HUES64 (cell line): ENCODE measurements at regions not wholly inside any gene's neighbourhood (a gene's known extent, or its start where the extent isn't known, plus 50 kb on each side); places are given as distances from the start of the nearest gene placed in this dataset.

Source experiments
- H3K27ac ChIP-seq: 2 replicates; pipeline ENCODE4 v1.7.0; 2013; ENCODE audit warnings: low read depth, low read length, inconsistent platforms
- H3K27me3 ChIP-seq: 2 replicates; pipeline ENCODE4 v1.6.1; 2013; ENCODE audit warnings: mild to moderate bottlenecking, low read length; ENCODE audit not compliant: insufficient read depth
- H3K36me3 ChIP-seq: 2 replicates; pipeline ENCODE4 v1.6.1; 2013; ENCODE audit warnings: mild to moderate bottlenecking, low read length; ENCODE audit not compliant: insufficient read depth
- H3K4me1 ChIP-seq: 2 replicates; pipeline ENCODE4 v1.6.1; 2013; ENCODE audit warnings: mild to moderate bottlenecking, low read length, moderate library complexity; ENCODE audit not compliant: insufficient read depth
- H3K4me3 ChIP-seq: 2 replicates; pipeline ENCODE4 v1.5.1; 2013; ENCODE audit warnings: mild to moderate bottlenecking, low read length, moderate library complexity
- H3K9ac ChIP-seq: 2 replicates; pipeline ENCODE4 v1.6.1; 2013; ENCODE audit warnings: mild to moderate bottlenecking, low read depth, low read length
- H3K9me3 ChIP-seq: 2 replicates; pipeline ENCODE4 v1.6.1; 2013; ENCODE audit warnings: low read depth, low read length; ENCODE audit not compliant: insufficient read depth
- WGBS: fragments of 150-250, 120-280 bp; methylation state at CpG from one replicate; pipeline ENCODE4 v1.1.7; 2013; ENCODE audit warnings: missing lambda C conversion rate; 5-methylcytosine and 5-hydroxymethylcytosine counted together

GRCh38 chr11:109936661-109937180 is 156.5 kb upstream of the ZC3H12C start:
- 85% methylated on average over 2 of the region's 2 CpGs for WGBS
- Histone ChIP-seq H3K27ac (no peak overlapping the region), H3K36me3 (no peaks in the 10 kb centered on the region)

GRCh38 chr11:109937968-109938367 is 155.2 kb upstream of the ZC3H12C start:
- no peaks in the 10 kb centered on the region for H3K27me3 ChIP-seq
- H3K4me1 ChIP-seq = no peaks in the 10 kb centered on the region
- no peaks in the 10 kb centered on the region for H3K36me3 ChIP-seq
- no peak overlapping the region for H3K27ac ChIP-seq
- no peak overlapping the region for H3K9ac ChIP-seq
- H3K4me3 ChIP-seq = no peak overlapping the region
- no peaks in the 10 kb centered on the region for H3K9me3 ChIP-seq

More at GRCh38 chr11:109936661-109937180, 156.5 kb upstream of the ZC3H12C start:
- Histone ChIP-seq H3K9ac (no peak overlapping the region), H3K27me3 (no peaks in the 10 kb centered on the region), H3K9me3 (no peaks in the 10 kb centered on the region), H3K4me3 (no peak overlapping the region), H3K4me1 (no peaks in the 10 kb centered on the region)

- 6% methylated on average over 1 of the region's 1 CpG for WGBS
- H3K9ac ChIP-seq = no peak overlapping the region
Observed at GRCh38 chr11:109939166-109939810, 153.9 kb upstream of the ZC3H12C start.

GRCh38 chr11:109940816-109941215 is 152.4 kb upstream of the ZC3H12C start:
- H3K9me3 ChIP-seq = no peaks in the 10 kb centered on the region
- no peak overlapping the region for H3K9ac ChIP-seq
- H3K27ac ChIP-seq = no peak overlapping the region
- no peaks in the 10 kb centered on the region for H3K4me1 ChIP-seq
- no peaks in the 10 kb centered on the region for H3K27me3 ChIP-seq
- WGBS = 94% methylated on average over 7 of the region's 8 CpGs
- H3K4me3 ChIP-seq = no peak overlapping the region
- H3K36me3 ChIP-seq = no peaks in the 10 kb centered on the region

More at GRCh38 chr11:109939166-109939810, 153.9 kb upstream of the ZC3H12C start:
- Histone ChIP-seq H3K36me3 (no peaks in the 10 kb centered on the region), H3K4me1 (no peaks in the 10 kb centered on the region), H3K9me3 (no peaks in the 10 kb centered on the region), H3K27me3 (no peaks in the 10 kb centered on the region), H3K4me3 (no peak overlapping the region), H3K27ac (no peak overlapping the region)

GRCh38 chr11:109945626-109946321 is 147.4 kb upstream of the ZC3H12C start:
- Histone ChIP-seq H3K27ac (no peak overlapping the region), H3K27me3 (no peaks in the 10 kb centered on the region), H3K9me3 (0 out of 2 replicates have a peak, but pooled peaks cover 5% of the 10 kb centered on the region), H3K9ac (no peak overlapping the region), H3K4me1 (peaks cover 5% of the 10 kb centered on the region), H3K36me3 (no peaks in the 10 kb centered on the region), H3K4me3 (no peak overlapping the region)
- 76% methylated on average over 5 of the region's 6 CpGs for WGBS

GRCh38 chr11:109946322-109946846 is 146.8 kb upstream of the ZC3H12C start:
- H3K4me1 ChIP-seq = peaks cover 5% of the 10 kb centered on the region
- WGBS = 27% methylated on average over 8 of the region's 8 CpGs
- H3K36me3 ChIP-seq = no peaks in the 10 kb centered on the region
- H3K27ac ChIP-seq = 0 out of 2 replicates have a peak overlapping the region, but pooled peaks have one; percentile 9
- H3K27me3 ChIP-seq = no peaks in the 10 kb centered on the region
- H3K9ac ChIP-seq = peak overlapping the region; percentile 6; the same call in 1 of the 2 replicates
- H3K9me3 ChIP-seq = 0 out of 2 replicates have a peak, but pooled peaks cover 5% of the 10 kb centered on the region
- peak overlapping the region; percentile 15; the same call in 1 of the 2 replicates for H3K4me3 ChIP-seq

GRCh38 chr11:109954534-109954933 is 138.7 kb upstream of the ZC3H12C start:
- H3K27ac ChIP-seq = no peak overlapping the region
- 88% methylated on average over 2 of the region's 2 CpGs for WGBS
- no peaks in the 10 kb centered on the region for H3K36me3 ChIP-seq
- no peak overlapping the region for H3K4me3 ChIP-seq
- 0 out of 2 replicates have a peak, but pooled peaks cover 5% of the 10 kb centered on the region for H3K9me3 ChIP-seq
- no peaks in the 10 kb centered on the region for H3K27me3 ChIP-seq
- H3K4me1 ChIP-seq = no peaks in the 10 kb centered on the region
- no peak overlapping the region for H3K9ac ChIP-seq

GRCh38 chr11:109956124-109956793 is 136.9 kb upstream of the ZC3H12C start:
- H3K4me3 ChIP-seq = no peak overlapping the region
- H3K27me3 ChIP-seq = no peaks in the 10 kb centered on the region
- WGBS = 91% methylated on average over 3 of the region's 3 CpGs
- no peak overlapping the region for H3K9ac ChIP-seq
- no peaks in the 10 kb centered on the region for H3K36me3 ChIP-seq
- no peak overlapping the region for H3K27ac ChIP-seq
- no peaks in the 10 kb centered on the region for H3K9me3 ChIP-seq
- H3K4me1 ChIP-seq = peaks cover 5% of the 10 kb centered on the region; the same call in 1 of the 2 replicates

GRCh38 chr11:109957000-109957399 is 136.2 kb upstream of the ZC3H12C start:
- WGBS = 94% methylated on average over 6 of the region's 6 CpGs
- Histone ChIP-seq H3K36me3 (no peaks in the 10 kb centered on the region), H3K9me3 (no peaks in the 10 kb centered on the region), H3K27ac (no peak overlapping the region), H3K4me3 (no peak overlapping the region), H3K4me1 (peaks cover 5% of the 10 kb centered on the region; the same call in 1 of the 2 replicates), H3K27me3 (no peaks in the 10 kb centered on the region), H3K9ac (no peak overlapping the region)

- H3K4me1 ChIP-seq = peaks cover 5% of the 10 kb centered on the region; the same call in 1 of the 2 replicates
- H3K27ac ChIP-seq = no peak overlapping the region
- H3K4me3 ChIP-seq = no peak overlapping the region
- H3K9me3 ChIP-seq = no peaks in the 10 kb centered on the region
- no peak overlapping the region for H3K9ac ChIP-seq
- no peaks in the 10 kb centered on the region for H3K36me3 ChIP-seq
- H3K27me3 ChIP-seq = no peaks in the 10 kb centered on the region
Observed at GRCh38 chr11:109957601-109958000, 135.6 kb upstream of the ZC3H12C start.
